IPS-NIHi7 (cell line): ENCODE measurements at regions not wholly inside any gene's neighbourhood (a gene's known extent, or its start where the extent isn't known, plus 50 kb on each side); places are given as distances from the start of the nearest gene placed in this dataset.
"Not testable (repeated sequence)": the region's sequence is repeated elsewhere in the genome, so short reads cannot be mapped to it uniquely, and the experiment has no call there.

Source experiments
- DNase-seq: peaks from one replicate; pipeline ENCODE4 v3.0.0; 2012; ENCODE audit warnings: mixed read lengths; ENCODE audit errors: extremely low spot score

GRCh38 chr12:127928615-127929571 is 338.1 kb upstream of the TMEM132C start:
- DNase-seq = no peak

GRCh38 chr12:127930122-127930521 is 336.8 kb upstream of the TMEM132C start:
- DNase-seq = no peak

GRCh38 chr12:127934409-127934808 is 332.6 kb upstream of the TMEM132C start:
- no peak for DNase-seq

GRCh38 chr12:127936463-127936862 is 330.5 kb upstream of the TMEM132C start:
- DNase-seq = no peak

GRCh38 chr12:127941332-127941731 is 325.6 kb upstream of the TMEM132C start:
- DNase-seq = no peak

- DNase-seq = no peak
Observed at GRCh38 chr12:127942981-127943380, 324.0 kb upstream of the TMEM132C start.

GRCh38 chr12:127943481-127944210 is 323.3 kb upstream of the TMEM132C start:
- no peak for DNase-seq

- no peak for DNase-seq
Observed at GRCh38 chr12:127944211-127944899, 322.6 kb upstream of the TMEM132C start.

GRCh38 chr12:127957001-127957660 is 309.8 kb upstream of the TMEM132C start:
- no peak for DNase-seq

- no peak for DNase-seq
Observed at GRCh38 chr12:127962303-127962702, 304.7 kb upstream of the TMEM132C start.

- DNase-seq = no peak
Observed at GRCh38 chr12:127963933-127964332, 303.0 kb upstream of the TMEM132C start.

- no peak for DNase-seq
Observed at GRCh38 chr12:127964717-127965116, 302.3 kb upstream of the TMEM132C start.

GRCh38 chr12:127966331-127966730 is 300.6 kb upstream of the TMEM132C start:
- no peak for DNase-seq

GRCh38 chr12:127970491-127970890 is 296.5 kb upstream of the TMEM132C start:
- no peak for DNase-seq

- DNase-seq = no peak
Observed at GRCh38 chr12:127980585-127980984, 286.4 kb upstream of the TMEM132C start.

GRCh38 chr12:127981875-127982274 is 285.1 kb upstream of the TMEM132C start:
- no peak for DNase-seq

GRCh38 chr12:127983213-127983791 is 283.7 kb upstream of the TMEM132C start:
- DNase-seq = not testable (repeated sequence)

- DNase-seq = no peak
Observed at GRCh38 chr12:127984386-127985055, 282.4 kb upstream of the TMEM132C start.

- no peak for DNase-seq
Observed at GRCh38 chr12:127987199-127987901, 279.6 kb upstream of the TMEM132C start.

- DNase-seq = no peak
Observed at GRCh38 chr12:127991485-127991884, 275.5 kb upstream of the TMEM132C start.
